A549 (cell line): ENCODE measurements at regions not wholly inside any gene's neighbourhood (a gene's known extent, or its start where the extent isn't known, plus 50 kb on each side); places are given as distances from the start of the nearest gene placed in this dataset.

Experiments used
- BHLHE40 ChIP-seq: IDR thresholded peaks from 2 replicates; pipeline ENCODE4 v1.6.1; 2012; ENCODE audit warnings: low read depth, low read length, inconsistent platforms
- GATA3 ChIP-seq: IDR thresholded peaks from 2 replicates; pipeline ENCODE4 v1.6.1; 2012; ENCODE audit warnings: borderline replicate concordance
- KDM1A ChIP-seq: fragments of 200-600 bp; sonication (generic); IDR thresholded peaks from 2 replicates; pipeline ENCODE4 v1.6.1; 2016; ENCODE audit warnings: low read depth, mild to moderate bottlenecking
- MAZ ChIP-seq: fragments of 150-350 bp; IDR thresholded peaks from 2 replicates; pipeline ENCODE4 v1.6.1; 2014; ENCODE audit warnings: antibody characterized with exemption, low read depth, low read length, borderline replicate concordance
- TF ChIP-seq, protein P1 (sequence below): fragments of >200 bp; sonication (Bioruptor Twin); formaldehyde crosslinking; IDR thresholded peaks from 3 replicates; pipeline ENCODE4 v1.5.1; 2016
- TF ChIP-seq, protein P2 (sequence below): IDR thresholded peaks from 2 replicates; pipeline ENCODE4 v1.6.1; 2012

GRCh38 chr4:108399610-108400265 is 220.6 kb upstream of the RPL34 start:
- TF ChIP-seq MAZ: no peak
- no peak for TF ChIP-seq KDM1A
- TF ChIP-seq BHLHE40: no peak
- no peak for TF ChIP-seq GATA3
- TF ChIP-seq, protein P1, sequence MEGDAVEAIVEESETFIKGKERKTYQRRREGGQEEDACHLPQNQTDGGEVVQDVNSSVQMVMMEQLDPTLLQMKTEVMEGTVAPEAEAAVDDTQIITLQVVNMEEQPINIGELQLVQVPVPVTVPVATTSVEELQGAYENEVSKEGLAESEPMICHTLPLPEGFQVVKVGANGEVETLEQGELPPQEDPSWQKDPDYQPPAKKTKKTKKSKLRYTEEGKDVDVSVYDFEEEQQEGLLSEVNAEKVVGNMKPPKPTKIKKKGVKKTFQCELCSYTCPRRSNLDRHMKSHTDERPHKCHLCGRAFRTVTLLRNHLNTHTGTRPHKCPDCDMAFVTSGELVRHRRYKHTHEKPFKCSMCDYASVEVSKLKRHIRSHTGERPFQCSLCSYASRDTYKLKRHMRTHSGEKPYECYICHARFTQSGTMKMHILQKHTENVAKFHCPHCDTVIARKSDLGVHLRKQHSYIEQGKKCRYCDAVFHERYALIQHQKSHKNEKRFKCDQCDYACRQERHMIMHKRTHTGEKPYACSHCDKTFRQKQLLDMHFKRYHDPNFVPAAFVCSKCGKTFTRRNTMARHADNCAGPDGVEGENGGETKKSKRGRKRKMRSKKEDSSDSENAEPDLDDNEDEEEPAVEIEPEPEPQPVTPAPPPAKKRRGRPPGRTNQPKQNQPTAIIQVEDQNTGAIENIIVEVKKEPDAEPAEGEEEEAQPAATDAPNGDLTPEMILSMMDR: no peak
- TF ChIP-seq, protein P2, sequence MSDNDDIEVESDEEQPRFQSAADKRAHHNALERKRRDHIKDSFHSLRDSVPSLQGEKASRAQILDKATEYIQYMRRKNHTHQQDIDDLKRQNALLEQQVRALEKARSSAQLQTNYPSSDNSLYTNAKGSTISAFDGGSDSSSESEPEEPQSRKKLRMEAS: no peak
